HG02938 (cell line): ENCODE measurements at regions not wholly inside any gene's neighbourhood (a gene's known extent, or its start where the extent isn't known, plus 50 kb on each side); places are given as distances from the start of the nearest gene placed in this dataset.

Source experiments
- ATAC-seq: cut with Tn5 transposase; IDR thresholded peaks from one replicate; pipeline ENCODE4 v1.9.1; 2021; ENCODE audit warnings: mild to moderate bottlenecking, moderate library complexity; ENCODE audit not compliant: unreplicated experiment

- ATAC-seq: no peak
Observed at GRCh38 chr16:61596655-61597054, 439.6 kb downstream of the CDH8 start.

- no peak for ATAC-seq
Observed at GRCh38 chr16:61595605-61596004, 440.6 kb downstream of the CDH8 start.

- ATAC-seq: no peak
Observed at GRCh38 chr16:61590577-61590976, 445.7 kb downstream of the CDH8 start.

- no peak for ATAC-seq
Observed at GRCh38 chr16:61587526-61587925, 448.7 kb downstream of the CDH8 start.

GRCh38 chr16:61581417-61582046, 454.7 kb downstream of the CDH8 start:
- ATAC-seq: no peak

GRCh38 chr16:61580579-61580978, 455.7 kb downstream of the CDH8 start:
- ATAC-seq: no peak

GRCh38 chr16:61579195-61579594, 457.0 kb downstream of the CDH8 start:
- ATAC-seq: no peak

GRCh38 chr16:61576476-61576875, 459.8 kb downstream of the CDH8 start:
- ATAC-seq: no peak

GRCh38 chr16:61575617-61576016, 460.6 kb downstream of the CDH8 start:
- no peak for ATAC-seq

GRCh38 chr16:61569028-61569427, 467.2 kb downstream of the CDH8 start:
- no peak for ATAC-seq

GRCh38 chr16:61564716-61565115, 471.5 kb downstream of the CDH8 start:
- ATAC-seq: no peak

- ATAC-seq: no peak
Observed at GRCh38 chr16:61555718-61556441, 480.4 kb downstream of the CDH8 start.

- no peak for ATAC-seq
Observed at GRCh38 chr16:61549327-61549726, 486.9 kb downstream of the CDH8 start.

GRCh38 chr16:61547626-61548025, 488.6 kb downstream of the CDH8 start:
- no peak for ATAC-seq

GRCh38 chr16:61544165-61544564, 492.1 kb downstream of the CDH8 start:
- ATAC-seq: no peak

- no peak for ATAC-seq
Observed at GRCh38 chr16:61540216-61540615, 496.0 kb downstream of the CDH8 start.

- no peak for ATAC-seq
Observed at GRCh38 chr16:61530697-61531096, 505.5 kb downstream of the CDH8 start.

GRCh38 chr16:61500851-61501250, 535.4 kb downstream of the CDH8 start:
- ATAC-seq: no peak

- ATAC-seq: no peak
Observed at GRCh38 chr16:61480250-61480649, 556.0 kb downstream of the CDH8 start.

- ATAC-seq: no peak
Observed at GRCh38 chr16:61471737-61472136, 564.5 kb downstream of the CDH8 start.

- ATAC-seq: no peak
Observed at GRCh38 chr16:61471023-61471422, 565.2 kb downstream of the CDH8 start.

- no peak for ATAC-seq
Observed at GRCh38 chr16:61465285-61465684, 571.0 kb downstream of the CDH8 start.

GRCh38 chr16:61460020-61460419, 576.2 kb downstream of the CDH8 start:
- no peak for ATAC-seq
